Astrocyte (in vitro differentiated cells and primary cell): ENCODE measurements at regions not wholly inside any gene's neighbourhood (a gene's known extent, or its start where the extent isn't known, plus 50 kb on each side); places are given as distances from the start of the nearest gene placed in this dataset.

Experiments
- EZH2 ChIP-seq: IDR thresholded peaks from 2 replicates; pipeline ENCODE4 v1.6.1; 2012; ENCODE audit warnings: mild to moderate bottlenecking, low read length, inconsistent platforms; ENCODE audit not compliant: insufficient read depth
- TF ChIP-seq, protein P1 (sequence below): IDR thresholded peaks from 2 replicates; pipeline ENCODE4 v1.5.1; 2011; ENCODE audit warnings: low read depth, mild to moderate bottlenecking, inconsistent platforms, low read length, moderate library complexity; ENCODE audit not compliant: insufficient read depth

- TF ChIP-seq, protein P1, sequence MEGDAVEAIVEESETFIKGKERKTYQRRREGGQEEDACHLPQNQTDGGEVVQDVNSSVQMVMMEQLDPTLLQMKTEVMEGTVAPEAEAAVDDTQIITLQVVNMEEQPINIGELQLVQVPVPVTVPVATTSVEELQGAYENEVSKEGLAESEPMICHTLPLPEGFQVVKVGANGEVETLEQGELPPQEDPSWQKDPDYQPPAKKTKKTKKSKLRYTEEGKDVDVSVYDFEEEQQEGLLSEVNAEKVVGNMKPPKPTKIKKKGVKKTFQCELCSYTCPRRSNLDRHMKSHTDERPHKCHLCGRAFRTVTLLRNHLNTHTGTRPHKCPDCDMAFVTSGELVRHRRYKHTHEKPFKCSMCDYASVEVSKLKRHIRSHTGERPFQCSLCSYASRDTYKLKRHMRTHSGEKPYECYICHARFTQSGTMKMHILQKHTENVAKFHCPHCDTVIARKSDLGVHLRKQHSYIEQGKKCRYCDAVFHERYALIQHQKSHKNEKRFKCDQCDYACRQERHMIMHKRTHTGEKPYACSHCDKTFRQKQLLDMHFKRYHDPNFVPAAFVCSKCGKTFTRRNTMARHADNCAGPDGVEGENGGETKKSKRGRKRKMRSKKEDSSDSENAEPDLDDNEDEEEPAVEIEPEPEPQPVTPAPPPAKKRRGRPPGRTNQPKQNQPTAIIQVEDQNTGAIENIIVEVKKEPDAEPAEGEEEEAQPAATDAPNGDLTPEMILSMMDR, result no peak
- no peak for TF ChIP-seq EZH2
These were observed 483.1 kb upstream of the ERCC4 start for GRCh38 chr16:13436641-13437412.
